Right hindlimb (tissue), 1 donor: ENCODE measurements at regions not wholly inside any gene's neighbourhood (a gene's known extent, or its start where the extent isn't known, plus 50 kb on each side); places are given as distances from the start of the nearest gene placed in this dataset.
"Not testable (repeated sequence)": the region's sequence is repeated elsewhere in the genome, so short reads cannot be mapped to it uniquely, and the experiment has no call there.

ENCODE experiments used
- DNase-seq: peaks from one replicate; pipeline ENCODE4 v3.0.0-alpha.2; 2018

DNA sequence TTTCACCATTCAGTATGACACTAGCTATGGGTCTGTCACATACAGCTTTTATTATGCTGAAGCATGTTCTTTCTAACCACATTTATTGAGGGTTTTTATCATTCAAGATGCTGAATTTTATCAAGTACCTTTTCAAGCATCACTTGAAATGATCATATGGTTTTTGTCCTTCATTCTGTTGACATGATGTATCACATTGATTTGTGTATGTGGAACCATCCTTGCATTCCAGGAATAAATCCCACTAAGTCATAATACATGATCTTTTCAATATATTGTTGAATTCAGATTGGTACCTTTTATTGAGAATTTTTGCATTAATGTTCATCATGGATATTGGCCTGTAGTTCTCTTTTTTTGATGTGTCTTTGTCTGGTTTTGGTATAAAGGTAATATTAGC lies 317.4 kb downstream of the NNT start:
- DNase-seq, result no peak

DNA sequence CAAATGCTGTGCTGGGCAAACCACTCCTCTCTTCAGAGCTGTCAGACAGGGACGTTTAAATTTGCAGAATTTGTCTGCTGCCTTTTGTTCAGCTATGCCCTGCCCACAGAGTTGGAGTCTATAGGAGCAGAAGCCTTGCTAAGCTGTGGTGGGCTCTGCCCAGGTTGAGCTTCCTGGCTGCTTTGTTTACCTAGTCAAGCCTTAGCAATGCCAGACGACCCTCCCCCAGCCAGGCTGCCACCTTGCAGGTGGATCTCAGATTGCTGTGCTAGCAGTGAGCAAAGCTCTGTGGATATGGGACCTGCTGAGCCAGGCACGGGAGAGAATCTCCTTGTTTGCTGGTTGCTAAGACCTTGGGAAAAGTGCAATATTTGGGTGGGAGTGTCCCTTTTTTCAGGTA lies 314.9 kb downstream of the NNT start:
- no peak for DNase-seq

DNA sequence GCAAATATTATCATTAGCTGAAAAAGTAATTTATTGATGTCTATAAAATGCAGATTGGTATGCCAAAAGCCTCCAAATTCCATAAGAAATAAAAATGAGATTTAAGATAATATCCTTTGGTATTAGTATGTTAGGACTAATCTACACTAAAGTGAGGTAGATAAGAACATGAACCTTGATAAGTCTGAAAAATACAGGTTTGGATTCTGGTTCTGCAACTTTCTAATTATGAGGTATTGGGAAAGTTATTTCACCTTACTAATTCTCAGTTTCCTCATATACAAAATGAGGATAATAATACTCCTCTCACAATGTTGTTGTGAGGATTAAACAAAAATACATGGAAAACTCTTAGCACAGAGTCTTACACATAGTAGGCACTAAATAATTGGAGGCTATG lies 300.1 kb downstream of the NNT start:
- DNase-seq, result no peak

DNA sequence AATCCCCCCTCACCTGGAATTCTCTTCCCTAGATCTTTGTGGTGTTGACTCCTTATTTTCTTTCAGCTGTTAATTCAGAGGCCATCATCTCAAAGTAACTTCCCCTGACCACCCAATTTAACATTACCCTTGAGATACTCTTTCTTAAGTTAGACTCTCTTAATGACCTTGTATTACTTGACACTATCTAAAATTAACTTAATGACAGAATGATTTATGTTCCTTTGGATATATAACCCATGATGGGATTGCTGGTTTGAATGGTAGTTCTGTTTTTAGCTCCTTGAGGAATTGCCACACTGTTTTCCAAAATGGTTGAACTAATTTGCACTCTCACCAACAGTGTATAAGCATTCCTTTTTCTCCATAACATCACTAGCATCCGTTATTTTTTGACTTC lies 298.0 kb downstream of the NNT start:
- DNase-seq, result no peak

DNA sequence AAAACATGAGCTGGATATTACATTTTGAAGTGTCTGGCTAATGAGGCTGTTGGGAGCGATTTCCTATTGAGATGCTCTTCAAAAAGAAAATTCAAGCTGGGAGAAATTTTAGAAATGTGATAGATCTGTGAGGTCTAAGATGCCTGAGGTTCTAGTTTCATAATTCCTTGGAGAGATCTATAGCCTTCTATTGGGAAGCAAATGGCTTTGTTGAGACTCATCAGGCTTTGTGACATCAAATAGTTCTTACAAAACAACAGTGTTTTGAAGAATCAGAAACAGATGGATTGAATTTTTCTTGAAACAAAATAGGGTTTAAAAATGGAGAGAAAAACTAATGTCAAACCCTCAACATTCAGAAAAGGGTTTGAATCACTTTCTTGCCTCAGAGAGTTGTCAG lies 292.9 kb downstream of the NNT start:
- DNase-seq, result no peak

DNA sequence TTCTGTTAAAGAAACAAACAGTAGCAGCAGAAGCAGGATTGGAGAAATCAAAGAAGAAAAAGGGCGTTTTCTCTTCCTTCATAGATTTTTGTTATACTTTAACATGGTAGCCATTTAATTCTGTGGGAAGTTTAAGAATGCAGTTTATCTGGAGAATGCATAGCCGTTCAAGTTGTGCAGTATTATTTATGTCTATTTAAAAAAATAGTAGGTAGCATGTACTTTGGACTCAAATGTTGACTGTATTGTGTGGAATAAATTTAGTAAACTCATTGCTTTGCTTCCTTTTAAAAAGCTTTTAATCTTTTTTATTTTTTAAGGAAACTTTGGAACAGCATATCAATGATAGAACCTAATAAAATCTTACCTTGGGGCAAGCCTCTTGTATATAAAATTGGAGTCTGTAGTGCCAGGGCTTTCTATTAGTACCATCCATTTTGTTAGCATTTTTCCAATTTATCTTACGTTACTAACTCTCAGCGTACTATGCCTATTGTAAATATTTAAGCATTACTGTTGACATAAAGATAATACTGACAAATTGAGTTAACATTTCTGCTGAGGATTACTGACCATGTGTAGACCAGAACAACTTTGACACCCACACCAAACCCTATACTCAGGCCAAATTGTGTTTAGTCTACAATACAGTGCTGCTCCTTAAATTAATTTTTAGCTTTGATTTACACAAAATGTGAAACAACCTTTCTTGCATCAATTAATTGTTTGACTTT lies 291.1 kb downstream of the NNT start:
- no peak for DNase-seq

DNA sequence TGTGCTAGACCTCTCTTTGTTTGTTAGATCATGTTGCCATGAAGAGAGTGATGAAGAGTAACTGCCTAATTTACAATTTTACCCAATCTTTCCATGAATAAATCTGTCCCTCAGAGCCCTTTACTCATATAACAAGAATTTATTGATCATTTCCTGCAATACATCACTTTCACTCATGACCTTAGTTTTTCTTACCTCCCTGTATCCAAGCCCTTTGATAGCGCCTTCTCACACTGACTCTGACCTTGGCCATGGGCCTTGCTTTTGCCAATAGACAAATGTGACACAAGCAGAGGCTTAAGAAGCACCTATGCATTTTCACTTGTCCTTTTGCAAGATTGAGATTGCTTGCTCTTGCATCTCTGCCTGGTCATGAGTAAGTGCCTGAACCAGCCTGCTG lies 288.1 kb downstream of the NNT start:
- DNase-seq, result no peak

DNA sequence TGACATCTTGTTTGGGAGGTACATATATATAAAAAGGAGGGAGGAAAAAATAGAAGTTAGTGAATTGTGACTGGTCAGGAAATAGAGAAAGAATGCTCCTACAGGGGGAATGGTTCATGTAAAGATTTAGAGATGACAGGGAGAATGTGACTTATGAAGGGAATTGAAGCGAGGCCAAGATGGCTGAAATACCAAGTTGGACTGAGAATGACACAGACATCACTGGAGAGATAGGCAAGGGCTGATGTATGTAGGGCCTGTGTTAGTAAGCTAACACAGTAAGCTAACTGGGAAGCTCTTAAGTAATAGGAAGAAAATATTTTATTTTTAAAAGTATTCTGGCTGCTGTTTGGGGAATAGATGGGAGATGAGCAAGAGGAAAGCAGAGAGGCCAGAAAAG lies 286.3 kb downstream of the NNT start:
- no peak for DNase-seq

DNA sequence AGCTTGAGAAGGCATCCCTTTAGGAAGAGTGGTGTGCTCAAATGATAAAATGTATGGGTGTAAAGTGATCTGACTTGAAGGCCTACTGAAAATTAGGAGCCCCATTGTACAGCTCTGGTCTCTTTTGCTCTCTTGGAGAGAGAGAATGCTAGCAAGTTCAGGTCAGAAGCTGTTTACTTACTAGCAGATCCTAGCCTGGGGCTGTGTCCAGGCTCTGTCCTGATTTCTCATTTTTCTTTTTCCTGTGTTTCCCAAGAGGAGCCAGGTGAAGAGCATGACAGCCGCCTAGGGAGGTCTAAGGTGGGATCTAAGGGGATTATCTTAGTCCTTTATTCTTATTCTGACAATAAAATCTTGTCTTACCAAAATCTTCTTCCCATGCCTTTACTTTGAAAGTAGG lies 272.8 kb downstream of the NNT start:
- no peak for DNase-seq

DNA sequence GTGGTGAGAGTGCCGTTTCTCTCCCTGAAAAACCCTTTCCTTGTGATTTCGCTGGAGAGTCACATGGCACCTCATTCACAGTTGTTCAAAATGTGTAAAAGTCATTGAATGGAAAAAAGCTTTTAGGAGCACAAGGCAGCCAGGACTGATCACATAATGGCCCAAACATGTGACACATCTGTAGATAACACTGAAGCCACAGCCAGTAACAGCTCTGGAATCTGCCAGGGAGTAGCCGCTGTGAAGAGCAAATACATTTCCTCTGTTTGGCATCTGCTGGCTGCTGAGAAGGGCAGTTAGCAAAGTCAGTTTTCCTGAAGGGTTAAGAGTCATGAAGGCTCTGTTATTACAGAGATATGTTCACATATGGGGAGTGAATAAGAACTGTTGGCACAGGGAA lies 271.8 kb downstream of the NNT start:
- peak; percentile 21 for DNase-seq

DNA sequence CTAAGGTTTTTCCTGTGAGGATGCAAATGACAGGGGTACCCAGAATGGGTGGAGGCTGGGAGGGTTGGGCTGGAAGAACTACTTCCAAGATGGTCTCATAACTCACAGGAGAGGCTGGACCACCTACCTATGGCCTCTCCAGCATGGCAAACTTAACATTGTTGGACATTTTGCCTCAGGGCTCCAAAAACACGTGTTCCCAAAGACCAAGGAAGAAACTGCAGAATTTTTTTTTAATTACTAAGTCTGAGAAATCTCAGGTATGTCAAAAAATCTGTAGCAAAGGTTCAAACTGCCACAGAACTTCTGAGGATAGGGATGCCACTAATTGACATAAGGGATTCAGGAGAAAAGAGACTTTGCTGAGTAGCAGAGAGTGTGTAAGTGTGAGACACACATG lies 270.8 kb downstream of the NNT start:
- no peak for DNase-seq

DNA sequence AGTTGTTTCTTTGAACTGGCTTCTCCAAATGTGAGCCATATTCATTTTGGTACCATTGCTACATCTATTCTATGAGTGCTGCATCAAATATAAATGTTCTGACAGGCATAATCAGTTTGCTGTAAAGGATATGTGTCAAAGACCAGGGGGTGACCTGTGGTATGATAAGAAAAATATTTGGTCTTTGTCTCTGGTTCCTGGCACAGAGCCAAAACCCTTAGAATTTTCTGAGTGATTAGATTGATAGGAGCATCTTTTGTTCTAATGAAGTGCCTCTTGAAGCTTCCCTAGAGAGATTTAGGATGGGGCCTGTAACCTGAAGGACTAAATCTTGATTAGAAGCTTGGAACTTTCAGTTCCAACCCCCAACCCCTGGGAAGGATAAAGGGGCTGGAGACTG lies 256.3 kb downstream of the NNT start:
- DNase-seq, result no peak

DNA sequence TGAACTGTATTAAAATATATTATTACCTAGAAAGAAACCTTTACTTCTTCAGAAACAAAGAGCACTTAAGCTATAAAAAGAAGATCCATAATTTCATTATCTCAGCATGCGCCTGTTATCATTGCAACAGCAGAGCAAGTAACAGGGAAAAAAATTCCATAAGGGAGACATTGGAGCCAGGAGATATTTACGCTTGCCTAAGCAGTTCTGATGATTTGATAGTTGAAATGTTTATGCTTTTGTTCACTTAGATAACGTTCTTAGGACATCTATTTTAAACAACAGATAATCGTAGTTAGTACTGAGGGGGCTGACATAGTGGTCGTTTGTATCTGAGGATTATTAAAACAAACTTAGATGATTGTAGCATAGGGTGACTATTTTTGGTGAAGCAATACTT lies 252.5 kb downstream of the NNT start:
- DNase-seq, result no peak

DNA sequence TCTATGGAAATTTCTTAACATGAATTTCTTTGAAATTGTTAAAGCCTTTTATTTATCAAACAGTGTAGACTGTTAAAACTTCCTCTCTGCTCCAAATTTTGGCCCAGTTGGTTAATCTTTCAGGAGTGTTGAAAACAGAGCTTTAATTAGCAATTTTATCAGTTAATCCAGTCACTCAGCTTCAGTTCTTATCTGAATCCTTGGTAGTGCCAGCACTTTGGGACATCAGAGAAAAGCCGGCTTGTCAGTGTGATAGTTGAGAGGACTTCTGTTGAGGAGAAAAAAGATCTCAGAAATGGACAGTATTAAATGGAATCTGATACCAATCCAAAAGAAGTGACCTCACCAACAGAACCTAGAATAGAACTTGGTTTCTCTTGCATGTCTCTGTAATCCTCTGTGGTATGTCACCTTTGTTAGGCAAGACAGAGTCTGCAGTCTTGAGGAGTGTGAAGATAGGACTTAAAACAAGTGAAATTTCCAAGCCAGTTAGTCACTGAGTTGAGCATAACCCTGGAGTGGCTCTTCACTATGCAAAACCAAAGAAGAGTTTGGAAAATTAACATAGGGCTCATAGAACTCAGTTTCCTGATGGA lies 251.8 kb downstream of the NNT start:
- no peak for DNase-seq

DNA sequence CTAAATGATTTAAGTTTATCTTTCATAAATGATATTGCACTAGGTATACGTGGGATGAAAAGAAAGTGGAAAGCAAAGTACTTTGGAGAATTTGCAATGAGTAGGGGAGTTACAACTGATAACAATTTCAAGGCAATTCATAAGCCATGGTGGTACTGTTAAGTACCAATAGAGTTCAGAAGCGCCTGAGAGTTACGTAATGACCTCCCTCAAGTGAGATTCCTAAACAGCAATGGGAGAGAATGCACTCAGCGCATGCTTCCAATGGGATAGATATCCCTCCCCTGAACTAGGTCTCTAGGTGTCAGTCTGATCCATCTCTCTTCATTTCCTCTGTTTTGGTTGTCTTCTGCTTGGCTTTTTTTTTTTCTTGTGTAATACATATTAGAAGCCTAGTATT lies 249.3 kb downstream of the NNT start:
- DNase-seq, result no peak

DNA sequence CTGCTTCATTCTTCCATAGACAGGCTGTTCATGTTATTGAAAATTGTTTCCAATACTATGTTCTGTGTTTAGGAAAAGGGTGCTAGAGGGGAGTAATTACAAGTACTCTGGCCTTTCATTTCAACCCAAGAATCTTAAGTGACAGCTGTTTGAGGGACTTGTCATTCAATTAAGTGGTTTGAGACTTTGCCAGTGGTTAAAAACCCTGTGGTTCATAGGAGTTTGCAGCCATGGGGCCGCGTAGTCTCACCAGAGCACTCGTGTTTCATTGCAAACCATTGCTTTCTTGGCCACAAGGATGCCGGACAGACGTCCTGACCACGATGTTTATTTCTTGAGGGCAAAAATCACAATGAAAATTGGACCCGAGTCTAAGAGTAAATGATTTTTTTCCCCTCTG lies 248.8 kb downstream of the NNT start:
- no peak for DNase-seq

DNA sequence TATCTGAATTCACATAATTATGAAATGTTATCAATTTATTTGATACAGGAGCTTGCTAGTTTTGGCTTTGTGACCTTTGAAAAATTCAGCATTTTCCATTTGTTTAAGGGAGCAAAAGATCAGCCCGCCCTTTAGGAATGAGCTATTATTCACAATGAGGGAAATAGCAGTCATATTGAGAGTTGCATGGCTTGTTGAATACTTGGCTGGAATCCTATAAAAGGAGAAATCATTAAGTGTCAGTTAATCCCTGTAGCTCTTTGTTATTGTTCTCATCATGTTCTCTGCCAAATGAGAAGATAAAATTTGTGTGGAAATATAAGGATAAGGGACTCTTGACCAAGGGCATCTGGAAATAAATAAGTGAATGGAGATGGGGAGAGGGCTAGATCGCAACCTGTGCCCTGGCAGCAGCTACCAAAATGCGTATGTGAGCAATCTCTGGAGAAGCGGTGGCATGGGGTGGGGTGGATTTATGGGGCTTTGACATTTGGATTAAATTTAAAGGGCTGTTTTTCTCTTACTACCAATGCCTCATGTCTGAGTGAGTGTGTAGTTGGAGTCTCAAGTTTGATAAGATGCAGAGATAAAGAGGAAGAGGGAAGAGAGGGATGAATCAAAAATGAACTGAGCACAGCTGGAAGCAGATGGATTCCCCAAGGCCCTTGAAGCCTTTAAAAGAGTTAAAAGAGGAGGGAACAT lies 237.6 kb downstream of the NNT start:
- no peak for DNase-seq

DNA sequence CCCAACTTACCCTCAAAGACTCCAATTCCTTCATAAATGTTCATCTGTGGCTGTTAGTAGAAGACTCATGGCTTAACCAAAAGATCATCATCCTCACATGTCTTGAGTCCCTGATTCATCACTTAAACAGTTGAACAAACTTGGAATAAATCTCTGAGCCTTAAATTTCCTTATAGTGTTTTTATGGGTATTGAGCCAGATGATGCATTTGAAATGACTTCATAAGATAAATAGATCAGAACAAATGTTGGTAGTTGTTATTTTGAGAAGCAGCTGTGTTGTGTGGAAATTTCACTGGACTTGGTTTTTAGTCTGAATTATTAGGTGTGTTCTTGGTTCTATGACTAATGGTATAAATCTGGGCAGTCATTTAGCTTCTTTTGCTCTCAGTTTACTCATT lies 236.2 kb downstream of the NNT start:
- DNase-seq, result no peak

DNA sequence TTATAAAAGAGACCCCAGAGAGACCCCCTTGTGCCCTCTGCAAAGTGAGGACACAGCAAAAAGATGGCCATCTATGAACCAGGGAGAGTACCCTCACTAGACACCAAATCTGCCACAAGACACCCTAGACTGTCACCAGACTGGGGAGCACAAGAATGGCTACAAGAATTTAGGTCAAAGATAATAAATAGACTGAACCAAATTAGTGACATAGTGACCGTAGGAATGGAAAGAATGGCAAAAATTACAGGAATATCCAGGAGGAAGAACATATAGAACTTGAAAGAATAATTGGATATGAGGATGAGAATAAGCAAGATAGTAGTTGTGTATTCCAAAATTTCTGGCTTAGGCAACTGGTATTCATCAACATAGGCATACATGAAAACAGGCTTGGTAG lies 235.0 kb downstream of the NNT start:
- no peak for DNase-seq

DNA sequence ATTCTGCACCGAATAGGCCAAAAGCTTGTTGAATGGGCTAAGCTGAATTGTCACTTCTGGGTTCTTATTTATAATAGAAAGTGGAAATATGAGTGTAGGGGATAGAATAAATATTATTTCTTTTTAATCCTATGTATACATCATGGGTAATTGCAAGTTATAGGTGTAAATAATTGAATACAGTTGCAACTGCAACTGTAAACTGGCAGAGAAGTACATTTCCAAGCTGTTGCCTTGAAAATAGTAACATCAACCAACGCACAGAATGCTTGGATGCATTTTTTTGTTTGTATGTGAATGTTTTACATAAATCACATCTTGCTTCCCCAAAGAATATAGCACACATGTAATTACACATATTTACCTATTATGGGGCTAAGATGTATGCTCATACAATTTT lies 234.1 kb downstream of the NNT start:
- DNase-seq, result no peak

DNA sequence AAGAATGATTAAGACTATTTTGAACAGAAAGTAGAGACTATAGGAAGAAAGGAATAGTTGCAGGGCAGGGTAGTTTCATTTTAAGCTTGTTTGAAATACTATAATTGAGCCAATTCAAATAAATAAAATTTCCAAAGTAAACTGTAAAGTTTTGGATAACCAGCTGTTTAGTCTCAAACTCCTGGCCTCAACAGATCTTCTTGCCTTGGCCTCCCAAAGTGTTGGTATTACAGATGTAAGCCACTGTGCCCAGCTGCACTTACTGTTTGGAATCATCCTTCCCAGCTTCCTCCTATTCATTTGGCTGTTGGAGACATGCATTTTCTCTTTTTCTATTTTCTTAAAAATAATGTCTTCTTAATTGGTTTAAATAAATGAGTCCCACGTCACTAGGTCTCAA lies 231.0 kb downstream of the NNT start:
- no peak for DNase-seq

DNA sequence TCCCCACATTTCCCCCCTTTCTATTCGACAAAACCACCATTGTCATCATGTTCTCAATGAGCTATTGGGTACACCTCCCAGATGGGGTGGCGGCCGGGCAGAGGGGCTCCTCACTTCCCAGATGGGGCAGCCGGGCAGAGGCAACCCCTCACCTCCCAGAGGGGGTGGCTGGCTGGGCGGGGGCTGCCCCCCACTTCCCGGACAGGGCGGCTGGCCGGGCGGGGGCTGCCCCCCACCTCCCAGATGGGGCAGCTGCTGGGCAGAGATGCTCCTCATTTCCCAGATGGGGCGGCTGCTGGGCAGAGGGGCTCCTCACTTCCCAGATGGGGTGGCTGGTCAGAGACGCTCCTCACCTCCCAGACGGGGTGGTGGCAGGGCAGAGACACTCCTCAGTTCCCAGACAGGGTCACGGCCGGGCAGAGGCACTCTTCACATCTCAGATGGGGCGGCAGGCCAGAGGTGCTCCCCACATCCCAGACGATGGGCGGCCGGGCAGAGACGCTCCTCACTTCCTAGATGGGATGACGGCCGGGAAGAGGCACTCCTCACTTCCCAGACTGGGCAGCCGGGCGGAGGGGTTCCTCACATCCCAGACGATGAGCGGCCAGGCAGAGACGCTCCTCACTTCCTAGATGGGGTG lies 221.5 kb downstream of the NNT start:
- not testable (repeated sequence) for DNase-seq

DNA sequence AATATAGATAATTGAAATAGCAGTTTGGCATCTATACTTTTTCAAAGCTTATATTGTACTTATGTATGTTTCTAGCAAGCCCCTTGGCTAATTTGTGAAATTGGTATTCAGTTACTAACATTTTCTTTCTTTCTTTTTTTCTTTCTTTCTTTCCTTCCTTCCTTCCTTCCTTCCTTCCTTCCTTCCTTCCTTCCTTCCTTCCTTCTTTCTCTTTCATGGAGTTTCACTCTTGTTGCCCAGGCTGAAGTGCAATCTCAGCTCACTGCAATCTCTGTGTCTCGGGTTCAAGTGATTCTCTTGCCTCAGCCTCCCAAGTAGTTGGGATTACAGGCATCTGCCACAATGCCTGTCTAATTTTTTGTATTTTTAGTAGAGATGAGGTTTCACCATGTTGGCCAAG lies 215.4 kb downstream of the NNT start:
- not testable (repeated sequence) for DNase-seq

DNA sequence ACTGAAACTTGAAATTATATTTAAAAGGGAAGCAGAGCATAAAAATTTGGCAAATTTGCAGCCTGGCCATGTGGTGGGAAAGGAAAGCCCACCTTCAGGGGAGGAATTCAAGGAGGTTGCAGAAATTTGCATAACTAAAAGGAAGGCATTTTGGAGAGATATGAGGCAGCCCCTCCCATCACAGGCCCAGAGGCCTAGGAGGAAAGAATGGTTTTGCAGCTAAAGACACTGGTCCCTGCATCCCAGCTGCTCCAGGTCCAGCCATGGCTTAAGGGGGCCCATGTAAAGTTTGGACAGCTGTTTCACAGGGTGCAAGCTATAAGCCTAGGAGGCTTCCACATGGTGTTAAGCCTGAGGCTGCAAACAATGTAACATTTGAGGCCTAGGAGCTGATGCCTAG lies 212.5 kb downstream of the NNT start:
- no peak for DNase-seq
